Stimulated activated CD4-positive, alpha-beta T cell treated with anti-CD3 and anti-CD28 coated beads, Interleukin-2, amount 100 ng/mL, for 24 hours (primary cell): ENCODE measurements at regions not wholly inside any gene's neighbourhood (a gene's known extent, or its start where the extent isn't known, plus 50 kb on each side); places are given as distances from the start of the nearest gene placed in this dataset.
"Not testable (repeated sequence)": the region's sequence is repeated elsewhere in the genome, so short reads cannot be mapped to it uniquely, and the experiment has no call there.

Experiments used
- DNase-seq, 2 donors: peaks; one replicate each; pipeline ENCODE4 v3.0.0-alpha.2; 2020

GRCh38 chr16:59114790-59115189 is 380.7 kb upstream of the GOT2 start:
- DNase-seq = no peak

- DNase-seq = no peak
Measured at GRCh38 chr16:59113004-59113670, 379.0 kb upstream of the GOT2 start.

GRCh38 chr16:59111280-59111679 is 377.2 kb upstream of the GOT2 start:
- no peak for DNase-seq

GRCh38 chr16:59108374-59108773 is 374.3 kb upstream of the GOT2 start:
- no peak for DNase-seq

- DNase-seq = not testable (repeated sequence)
Measured at GRCh38 chr16:59096682-59097081, 362.6 kb upstream of the GOT2 start.

GRCh38 chr16:59090541-59090940 is 356.4 kb upstream of the GOT2 start:
- no peak for DNase-seq

- no peak for DNase-seq
Measured at GRCh38 chr16:59088431-59088830, 354.3 kb upstream of the GOT2 start.

GRCh38 chr16:59087641-59088040 is 353.5 kb upstream of the GOT2 start:
- no peak for DNase-seq

GRCh38 chr16:59067205-59067604 is 333.1 kb upstream of the GOT2 start:
- no peak for DNase-seq

GRCh38 chr16:59060207-59060606 is 326.1 kb upstream of the GOT2 start:
- DNase-seq = no peak

- no peak for DNase-seq
Measured at GRCh38 chr16:59058250-59058649, 324.1 kb upstream of the GOT2 start.

- no peak for DNase-seq
Measured at GRCh38 chr16:59053911-59054310, 319.8 kb upstream of the GOT2 start.

- no peak for DNase-seq
Measured at GRCh38 chr16:59052231-59052630, 318.1 kb upstream of the GOT2 start.

- DNase-seq = no peak
Measured at GRCh38 chr16:59048876-59049275, 314.8 kb upstream of the GOT2 start.

GRCh38 chr16:59047114-59047513 is 313.0 kb upstream of the GOT2 start:
- no peak for DNase-seq

GRCh38 chr16:59046335-59046734 is 312.2 kb upstream of the GOT2 start:
- DNase-seq = no peak

GRCh38 chr16:59045501-59045900 is 311.4 kb upstream of the GOT2 start:
- no peak for DNase-seq

GRCh38 chr16:59044616-59045015 is 310.5 kb upstream of the GOT2 start:
- DNase-seq = no peak

- DNase-seq = no peak
Measured at GRCh38 chr16:59042301-59042700, 308.2 kb upstream of the GOT2 start.

- DNase-seq = no peak
Measured at GRCh38 chr16:59039066-59039720, 305.1 kb upstream of the GOT2 start.

- no peak for DNase-seq
Measured at GRCh38 chr16:59030923-59031485, 296.9 kb upstream of the GOT2 start.

GRCh38 chr16:59021751-59022150 is 287.6 kb upstream of the GOT2 start:
- DNase-seq = no peak

- no peak for DNase-seq
Measured at GRCh38 chr16:59013930-59014329, 279.8 kb upstream of the GOT2 start.

- DNase-seq = no peak
Measured at GRCh38 chr16:58999762-59000161, 265.6 kb upstream of the GOT2 start.

GRCh38 chr16:58992755-58993154 is 258.6 kb upstream of the GOT2 start:
- DNase-seq = not testable (repeated sequence)
